ENCODE measurements at regions not wholly inside any gene's neighbourhood (a gene's known extent, or its start where the extent isn't known, plus 50 kb on each side); places are given as distances from the start of the nearest gene placed in this dataset.

DNA sequence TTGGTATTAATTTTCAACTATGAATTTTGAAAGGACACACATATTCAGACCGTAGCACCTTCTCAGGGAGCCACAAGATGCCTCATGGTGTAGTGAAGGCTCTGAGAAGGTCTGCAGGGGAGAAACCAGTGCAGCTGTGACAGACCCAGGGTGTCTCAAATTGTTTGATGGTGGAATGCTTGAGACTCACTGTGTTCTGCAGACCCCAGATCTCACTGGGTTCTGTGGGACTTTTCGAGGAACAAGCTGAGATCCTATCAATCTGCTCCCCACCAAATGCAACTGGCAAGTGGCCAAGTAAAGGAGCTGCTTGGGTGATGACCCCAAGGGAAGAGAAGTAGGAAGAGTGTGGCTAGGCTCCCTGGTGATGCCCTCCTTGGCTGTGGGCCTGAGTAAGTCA lies 130.5 kb upstream of the UNC5B start:
- in situ Hi-C loops (cut with MboI; ENCODE audit: low pct_unique_long_range_greater_than_20kb, low sequenced_read_pairs, unreplicated experiment) = no loop called here
- TF ChIP-seq, protein P1, sequence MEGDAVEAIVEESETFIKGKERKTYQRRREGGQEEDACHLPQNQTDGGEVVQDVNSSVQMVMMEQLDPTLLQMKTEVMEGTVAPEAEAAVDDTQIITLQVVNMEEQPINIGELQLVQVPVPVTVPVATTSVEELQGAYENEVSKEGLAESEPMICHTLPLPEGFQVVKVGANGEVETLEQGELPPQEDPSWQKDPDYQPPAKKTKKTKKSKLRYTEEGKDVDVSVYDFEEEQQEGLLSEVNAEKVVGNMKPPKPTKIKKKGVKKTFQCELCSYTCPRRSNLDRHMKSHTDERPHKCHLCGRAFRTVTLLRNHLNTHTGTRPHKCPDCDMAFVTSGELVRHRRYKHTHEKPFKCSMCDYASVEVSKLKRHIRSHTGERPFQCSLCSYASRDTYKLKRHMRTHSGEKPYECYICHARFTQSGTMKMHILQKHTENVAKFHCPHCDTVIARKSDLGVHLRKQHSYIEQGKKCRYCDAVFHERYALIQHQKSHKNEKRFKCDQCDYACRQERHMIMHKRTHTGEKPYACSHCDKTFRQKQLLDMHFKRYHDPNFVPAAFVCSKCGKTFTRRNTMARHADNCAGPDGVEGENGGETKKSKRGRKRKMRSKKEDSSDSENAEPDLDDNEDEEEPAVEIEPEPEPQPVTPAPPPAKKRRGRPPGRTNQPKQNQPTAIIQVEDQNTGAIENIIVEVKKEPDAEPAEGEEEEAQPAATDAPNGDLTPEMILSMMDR (IDR thresholded peaks at IDR 0.05; ENCODE audit: extremely low read depth, insufficient read depth, missing control alignments) = no peak
- no peak for DNase-seq (ENCODE audit: low spot score)

DNA sequence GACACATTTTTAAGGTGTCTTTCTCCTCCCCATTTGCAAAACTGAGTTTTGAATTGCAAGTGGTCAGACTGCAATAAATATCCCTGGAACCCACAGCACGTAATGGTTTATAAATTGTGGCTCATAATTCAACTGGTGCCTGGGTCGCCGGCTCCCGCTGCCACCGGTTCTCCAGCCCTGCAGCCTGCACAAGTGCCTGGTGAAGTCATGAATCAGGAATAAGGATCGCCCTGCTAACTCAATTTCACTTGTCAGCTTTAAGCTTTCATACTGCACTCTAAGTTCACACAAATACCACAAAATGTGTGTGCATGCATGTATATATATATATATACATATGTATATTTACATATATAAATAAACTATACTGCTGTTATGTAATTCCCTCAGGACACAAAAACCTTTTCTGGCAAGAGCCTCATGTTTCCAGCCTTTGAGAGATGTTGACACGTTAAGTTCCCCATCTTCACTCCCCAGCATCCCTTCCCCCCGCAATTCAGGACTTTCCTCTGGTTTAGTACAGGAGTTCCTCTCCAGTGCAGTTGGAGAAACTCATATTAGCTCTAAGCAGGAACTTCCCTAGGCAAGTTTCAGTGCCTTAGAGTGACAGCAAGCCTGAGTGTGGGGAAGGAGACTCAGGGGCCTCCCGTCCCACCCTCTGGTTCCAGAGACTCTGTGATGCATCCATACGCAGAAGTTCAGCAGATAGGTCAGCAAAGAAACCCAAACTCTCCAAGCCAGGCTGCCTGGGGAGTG lies 129.2 kb upstream of the UNC5B start:
- in situ Hi-C loops (cut with MboI; ENCODE audit: low pct_unique_long_range_greater_than_20kb, low sequenced_read_pairs, unreplicated experiment) = no loop called here
- TF ChIP-seq, protein P1 (IDR thresholded peaks at IDR 0.05; ENCODE audit: extremely low read depth, insufficient read depth, missing control alignments) = no peak
- DNase-seq (ENCODE audit: low spot score) = no peak

- TF ChIP-seq, protein P1 (IDR thresholded peaks at IDR 0.05; ENCODE audit: extremely low read depth, insufficient read depth, missing control alignments) = no peak
- in situ Hi-C loops (cut with MboI; ENCODE audit: low pct_unique_long_range_greater_than_20kb, low sequenced_read_pairs, unreplicated experiment) = no loop called here
- DNase-seq (ENCODE audit: low spot score) = no peak
These were observed 128.7 kb upstream of the UNC5B start for GRCh38 chr10:71083716-71083975.

DNA sequence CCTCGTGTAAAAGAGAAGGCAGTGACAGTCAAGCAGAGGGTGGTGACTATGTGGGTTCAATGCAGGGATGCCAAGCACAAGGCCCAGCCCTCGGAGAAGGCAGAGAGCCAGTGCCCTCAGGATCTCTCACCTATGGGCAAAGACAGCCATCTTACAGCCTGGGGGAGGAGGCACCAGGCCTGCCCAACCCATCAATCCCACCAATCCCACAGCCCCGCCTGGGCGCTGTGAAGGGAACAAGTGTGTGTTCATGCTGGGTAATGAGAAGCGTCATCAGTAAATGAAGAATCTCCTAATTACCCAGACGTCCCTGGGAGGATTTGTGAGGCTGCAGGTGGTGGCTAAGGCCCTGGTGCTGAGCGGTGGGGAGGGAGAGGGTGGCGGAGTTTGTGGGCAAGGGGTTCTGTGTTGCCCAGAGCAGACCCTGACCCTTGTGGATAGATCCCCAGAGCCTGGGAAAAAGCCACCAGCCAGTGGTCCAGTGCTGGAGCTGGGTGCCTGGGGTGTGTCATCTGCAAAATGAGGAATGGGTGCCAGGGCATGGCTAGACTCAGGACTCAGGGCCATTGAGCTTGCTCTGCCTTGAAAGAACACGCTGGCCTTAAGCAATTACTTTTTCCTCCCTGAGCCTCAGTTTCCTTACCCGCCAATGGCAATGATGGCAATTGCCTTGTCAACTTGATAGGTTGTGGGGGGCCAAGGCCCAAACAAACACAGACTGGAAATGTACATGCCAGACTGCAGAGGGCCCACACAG lies 128.1 kb upstream of the UNC5B start:
- in situ Hi-C loops (cut with MboI; ENCODE audit: low pct_unique_long_range_greater_than_20kb, low sequenced_read_pairs, unreplicated experiment) = no loop called here
- TF ChIP-seq, protein P1 (IDR thresholded peaks at IDR 0.05; ENCODE audit: extremely low read depth, insufficient read depth, missing control alignments) = no peak
- DNase-seq (ENCODE audit: low spot score) = peak; percentile 4

DNA sequence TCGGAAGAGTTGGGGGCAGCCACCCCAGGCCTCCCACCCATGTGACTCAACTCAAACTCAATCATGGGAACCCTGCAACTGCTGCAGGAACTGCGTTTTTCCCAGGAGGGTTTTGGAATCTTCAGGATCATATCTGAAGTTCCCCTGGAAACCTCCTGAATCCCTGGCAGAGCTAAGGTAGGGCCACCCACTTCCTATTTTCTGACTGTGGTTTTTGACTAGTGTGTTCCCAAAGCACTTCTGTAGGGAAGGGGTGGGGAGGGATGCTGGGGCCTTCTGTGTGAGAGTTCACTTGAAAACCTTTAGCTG lies 127.6 kb upstream of the UNC5B start:
- in situ Hi-C loops (cut with MboI; ENCODE audit: low pct_unique_long_range_greater_than_20kb, low sequenced_read_pairs, unreplicated experiment) = no loop called here
- DNase-seq (ENCODE audit: low spot score) = peak; percentile 5
- TF ChIP-seq, protein P1 (IDR thresholded peaks at IDR 0.05; ENCODE audit: extremely low read depth, insufficient read depth, missing control alignments) = no peak

GRCh38 chr10:71085689-71086438 lies 126.5 kb upstream of the UNC5B start:
- DNase-seq (ENCODE audit: low spot score) = no peak
- in situ Hi-C loops (cut with MboI; ENCODE audit: low pct_unique_long_range_greater_than_20kb, low sequenced_read_pairs, unreplicated experiment) = no loop called here

More at GRCh38 chr10:71085689-71086438, 126.5 kb upstream of the UNC5B start:
- TF ChIP-seq, protein P1 (IDR thresholded peaks at IDR 0.05; ENCODE audit: extremely low read depth, insufficient read depth, missing control alignments) = no peak
